SK-N-SH treated with all-trans-retinoic acid at 6 μM for 48 hours (cell line): ENCODE measurements at regions not wholly inside any gene's neighbourhood (a gene's known extent, or its start where the extent isn't known, plus 50 kb on each side); places are given as distances from the start of the nearest gene placed in this dataset.

Experiments used
- ESRRG ChIP-seq: fragments of 250-450 bp; sonication (Bioruptor Pico); IDR thresholded peaks from 2 replicates; pipeline ENCODE4 v1.6.1; 2021; ENCODE audit warnings: mild to moderate bottlenecking
- ISL1 ChIP-seq: fragments of 250-450 bp; sonication (Bioruptor Pico); IDR thresholded peaks from 2 replicates; pipeline ENCODE4 v2.1.2; 2022; ENCODE audit warnings: mild to moderate bottlenecking, moderate library complexity
- TCF4 ChIP-seq: fragments of 250-450 bp; sonication (Bioruptor Pico); IDR thresholded peaks from 2 replicates; pipeline ENCODE4 v1.8.0; 2021; ENCODE audit warnings: mild to moderate bottlenecking, moderate library complexity, borderline replicate concordance
- ZNF70 ChIP-seq: fragments of 450-650 bp; formaldehyde crosslinking; IDR thresholded peaks from 2 replicates; pipeline ENCODE4 v1.5.0; 2020; ENCODE audit warnings: mild to moderate bottlenecking, moderate library complexity

- TF ChIP-seq ESRRG (CRISPR knock-in tag): no peak
- no peak for TF ChIP-seq ZNF70 (CRISPR knock-in tag)
- TF ChIP-seq TCF4 (CRISPR knock-in tag): no peak
- peak; percentile 60 for TF ChIP-seq ISL1 (CRISPR knock-in tag)
These were observed 119.4 kb upstream of the GJE1 start for GRCh38 chr6:142013287-142013686.
